Suppressor macrophage treated with lipopolysaccharide for 4 hours (primary cell): ENCODE measurements at regions not wholly inside any gene's neighbourhood (a gene's known extent, or its start where the extent isn't known, plus 50 kb on each side); places are given as distances from the start of the nearest gene placed in this dataset.
A peak's percentile ranks its signal among the peaks of the same experiment; 100 is the strongest.

Experiments
- DNase-seq: peaks from one replicate; pipeline ENCODE4 v3.0.0-alpha.2; 2020

GRCh38 chr3:72004749-72005292, 219.9 kb upstream of the PROK2 start:
- peak; percentile 84 for DNase-seq

- DNase-seq: no peak
Measured at GRCh38 chr3:72003936-72004335, 219.0 kb upstream of the PROK2 start.

GRCh38 chr3:72001758-72002157, 216.8 kb upstream of the PROK2 start:
- DNase-seq: no peak

GRCh38 chr3:71998995-71999673, 214.2 kb upstream of the PROK2 start:
- peak; percentile 35 for DNase-seq

GRCh38 chr3:71997066-71997653, 212.2 kb upstream of the PROK2 start:
- no peak for DNase-seq

GRCh38 chr3:71994906-71995305, 210.0 kb upstream of the PROK2 start:
- DNase-seq: no peak

GRCh38 chr3:71994203-71994602, 209.3 kb upstream of the PROK2 start:
- peak; percentile 82 for DNase-seq

GRCh38 chr3:71991681-71992080, 206.7 kb upstream of the PROK2 start:
- no peak for DNase-seq

- no peak for DNase-seq
Measured at GRCh38 chr3:71991046-71991445, 206.1 kb upstream of the PROK2 start.

- DNase-seq: no peak
Measured at GRCh38 chr3:71990545-71990944, 205.6 kb upstream of the PROK2 start.

GRCh38 chr3:71989165-71989564, 204.2 kb upstream of the PROK2 start:
- peak; percentile 54 for DNase-seq

GRCh38 chr3:71987828-71988227, 202.9 kb upstream of the PROK2 start:
- peak; percentile 42 for DNase-seq

- DNase-seq: peak; percentile 9
Measured at GRCh38 chr3:71987089-71987735, 202.3 kb upstream of the PROK2 start.

- no peak for DNase-seq
Measured at GRCh38 chr3:71986606-71987005, 201.7 kb upstream of the PROK2 start.

- peak; percentile 27 for DNase-seq
Measured at GRCh38 chr3:71984843-71985613, 200.1 kb upstream of the PROK2 start.

- DNase-seq: no peak
Measured at GRCh38 chr3:71983694-71984093, 198.7 kb upstream of the PROK2 start.

GRCh38 chr3:71982506-71983258, 197.7 kb upstream of the PROK2 start:
- peak; percentile 92 for DNase-seq

GRCh38 chr3:71979175-71979574, 194.2 kb upstream of the PROK2 start:
- DNase-seq: no peak

- no peak for DNase-seq
Measured at GRCh38 chr3:71978150-71978721, 193.3 kb upstream of the PROK2 start.

GRCh38 chr3:71977525-71977924, 192.6 kb upstream of the PROK2 start:
- DNase-seq: no peak

GRCh38 chr3:71975573-71975972, 190.6 kb upstream of the PROK2 start:
- DNase-seq: no peak

- DNase-seq: no peak
Measured at GRCh38 chr3:71974786-71975185, 189.8 kb upstream of the PROK2 start.
